Neural cell (in vitro differentiated cells): ENCODE measurements at regions not wholly inside any gene's neighbourhood (a gene's known extent, or its start where the extent isn't known, plus 50 kb on each side); places are given as distances from the start of the nearest gene placed in this dataset.
"Not testable (repeated sequence)": the region's sequence is repeated elsewhere in the genome, so short reads cannot be mapped to it uniquely, and the experiment has no call there.

Source experiments
- EP300 ChIP-seq: fragments of 450-650 bp; conservative IDR thresholded peaks from 2 replicates; pipeline ENCODE4 v1.6.1; 2014; ENCODE audit warnings: antibody characterized with exemption, mild to moderate bottlenecking, moderate library complexity; ENCODE audit not compliant: poor library complexity, severe bottlenecking
- EZH2 ChIP-seq: fragments of 200-600, 300-800 bp; shearing (Covaris generic), sonication (generic); IDR thresholded peaks from 2 replicates; pipeline ENCODE4 v1.6.1; 2014; ENCODE audit warnings: antibody characterized with exemption, low read length, borderline replicate concordance, mild to moderate bottlenecking; ENCODE audit not compliant: insufficient read depth, poor library complexity, severe bottlenecking
- MXI1 ChIP-seq: fragments of 450-650 bp; conservative IDR thresholded peaks from 2 replicates; pipeline ENCODE4 v1.6.1; 2014; ENCODE audit warnings: antibody characterized with exemption, mild to moderate bottlenecking; ENCODE audit not compliant: poor library complexity, severe bottlenecking
- POLR2AphosphoS5 ChIP-seq: IDR thresholded peaks from 2 replicates; pipeline ENCODE4 v1.6.1; 2012
- RAD21 ChIP-seq: fragments of 450-650 bp; conservative IDR thresholded peaks from 2 replicates; pipeline ENCODE4 v1.6.1; 2014; ENCODE audit warnings: antibody characterized with exemption, mild to moderate bottlenecking, moderate library complexity
- SMC3 ChIP-seq: fragments of 450-650 bp; conservative IDR thresholded peaks from 2 replicates; pipeline ENCODE4 v1.6.1; 2014; ENCODE audit warnings: antibody characterized with exemption, mild to moderate bottlenecking, moderate library complexity; ENCODE audit not compliant: poor library complexity
- TAF1 ChIP-seq: IDR thresholded peaks from 2 replicates; pipeline ENCODE4 v1.6.1; 2012; ENCODE audit warnings: low read depth
- TF ChIP-seq, protein P1 (sequence below): fragments of 450-650 bp; IDR thresholded peaks from 2 replicates; pipeline ENCODE4 v1.5.1; 2014; ENCODE audit warnings: antibody characterized with exemption, mild to moderate bottlenecking, moderate library complexity; ENCODE audit not compliant: poor library complexity, severe bottlenecking
- TF ChIP-seq, protein P2 (sequence below): IDR thresholded peaks from 2 replicates; pipeline ENCODE4 v1.6.1; 2012; ENCODE audit warnings: borderline replicate concordance

- not testable (repeated sequence) for TF ChIP-seq EZH2, TAF1, POLR2AphosphoS5, MXI1, EP300, RAD21, SMC3
- TF ChIP-seq, protein P1, sequence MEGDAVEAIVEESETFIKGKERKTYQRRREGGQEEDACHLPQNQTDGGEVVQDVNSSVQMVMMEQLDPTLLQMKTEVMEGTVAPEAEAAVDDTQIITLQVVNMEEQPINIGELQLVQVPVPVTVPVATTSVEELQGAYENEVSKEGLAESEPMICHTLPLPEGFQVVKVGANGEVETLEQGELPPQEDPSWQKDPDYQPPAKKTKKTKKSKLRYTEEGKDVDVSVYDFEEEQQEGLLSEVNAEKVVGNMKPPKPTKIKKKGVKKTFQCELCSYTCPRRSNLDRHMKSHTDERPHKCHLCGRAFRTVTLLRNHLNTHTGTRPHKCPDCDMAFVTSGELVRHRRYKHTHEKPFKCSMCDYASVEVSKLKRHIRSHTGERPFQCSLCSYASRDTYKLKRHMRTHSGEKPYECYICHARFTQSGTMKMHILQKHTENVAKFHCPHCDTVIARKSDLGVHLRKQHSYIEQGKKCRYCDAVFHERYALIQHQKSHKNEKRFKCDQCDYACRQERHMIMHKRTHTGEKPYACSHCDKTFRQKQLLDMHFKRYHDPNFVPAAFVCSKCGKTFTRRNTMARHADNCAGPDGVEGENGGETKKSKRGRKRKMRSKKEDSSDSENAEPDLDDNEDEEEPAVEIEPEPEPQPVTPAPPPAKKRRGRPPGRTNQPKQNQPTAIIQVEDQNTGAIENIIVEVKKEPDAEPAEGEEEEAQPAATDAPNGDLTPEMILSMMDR = not testable (repeated sequence)
- TF ChIP-seq, protein P2, sequence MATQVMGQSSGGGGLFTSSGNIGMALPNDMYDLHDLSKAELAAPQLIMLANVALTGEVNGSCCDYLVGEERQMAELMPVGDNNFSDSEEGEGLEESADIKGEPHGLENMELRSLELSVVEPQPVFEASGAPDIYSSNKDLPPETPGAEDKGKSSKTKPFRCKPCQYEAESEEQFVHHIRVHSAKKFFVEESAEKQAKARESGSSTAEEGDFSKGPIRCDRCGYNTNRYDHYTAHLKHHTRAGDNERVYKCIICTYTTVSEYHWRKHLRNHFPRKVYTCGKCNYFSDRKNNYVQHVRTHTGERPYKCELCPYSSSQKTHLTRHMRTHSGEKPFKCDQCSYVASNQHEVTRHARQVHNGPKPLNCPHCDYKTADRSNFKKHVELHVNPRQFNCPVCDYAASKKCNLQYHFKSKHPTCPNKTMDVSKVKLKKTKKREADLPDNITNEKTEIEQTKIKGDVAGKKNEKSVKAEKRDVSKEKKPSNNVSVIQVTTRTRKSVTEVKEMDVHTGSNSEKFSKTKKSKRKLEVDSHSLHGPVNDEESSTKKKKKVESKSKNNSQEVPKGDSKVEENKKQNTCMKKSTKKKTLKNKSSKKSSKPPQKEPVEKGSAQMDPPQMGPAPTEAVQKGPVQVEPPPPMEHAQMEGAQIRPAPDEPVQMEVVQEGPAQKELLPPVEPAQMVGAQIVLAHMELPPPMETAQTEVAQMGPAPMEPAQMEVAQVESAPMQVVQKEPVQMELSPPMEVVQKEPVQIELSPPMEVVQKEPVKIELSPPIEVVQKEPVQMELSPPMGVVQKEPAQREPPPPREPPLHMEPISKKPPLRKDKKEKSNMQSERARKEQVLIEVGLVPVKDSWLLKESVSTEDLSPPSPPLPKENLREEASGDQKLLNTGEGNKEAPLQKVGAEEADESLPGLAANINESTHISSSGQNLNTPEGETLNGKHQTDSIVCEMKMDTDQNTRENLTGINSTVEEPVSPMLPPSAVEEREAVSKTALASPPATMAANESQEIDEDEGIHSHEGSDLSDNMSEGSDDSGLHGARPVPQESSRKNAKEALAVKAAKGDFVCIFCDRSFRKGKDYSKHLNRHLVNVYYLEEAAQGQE = not testable (repeated sequence)
Observed at GRCh38 chr10:57032301-57032700, 671.2 kb upstream of the ZWINT start.
